ENCODE measurements at regions not wholly inside any gene's neighbourhood (a gene's known extent, or its start where the extent isn't known, plus 50 kb on each side); places are given as distances from the start of the nearest gene placed in this dataset.

DNA sequence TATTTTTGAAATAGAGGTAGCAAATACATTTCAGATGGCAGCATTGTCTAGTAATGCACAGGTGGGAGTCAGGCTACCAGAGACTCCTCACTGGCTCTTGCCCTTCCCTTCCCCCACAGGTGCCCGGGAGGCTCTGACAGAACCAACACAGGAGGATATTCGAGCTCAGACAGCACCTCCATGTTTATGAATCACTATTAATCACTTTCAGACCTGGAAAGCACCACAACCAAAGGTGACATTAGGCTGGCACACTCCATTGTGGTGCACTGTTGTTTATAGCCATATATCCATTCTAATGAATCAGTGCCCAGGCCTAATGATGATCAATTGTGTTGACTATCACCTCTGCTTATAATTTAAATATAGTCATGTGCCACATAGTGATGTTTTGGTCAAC, 107.8 kb upstream of the NAMPT start:
- no peak for DNase-seq
- TF ChIP-seq POLR2A (IDR thresholded peaks at IDR 0.05; ENCODE audit: low read length) (no peak), GATA1 (IDR thresholded peaks at IDR 0.05; ENCODE audit: low read depth, low read length) (no peak)

DNA sequence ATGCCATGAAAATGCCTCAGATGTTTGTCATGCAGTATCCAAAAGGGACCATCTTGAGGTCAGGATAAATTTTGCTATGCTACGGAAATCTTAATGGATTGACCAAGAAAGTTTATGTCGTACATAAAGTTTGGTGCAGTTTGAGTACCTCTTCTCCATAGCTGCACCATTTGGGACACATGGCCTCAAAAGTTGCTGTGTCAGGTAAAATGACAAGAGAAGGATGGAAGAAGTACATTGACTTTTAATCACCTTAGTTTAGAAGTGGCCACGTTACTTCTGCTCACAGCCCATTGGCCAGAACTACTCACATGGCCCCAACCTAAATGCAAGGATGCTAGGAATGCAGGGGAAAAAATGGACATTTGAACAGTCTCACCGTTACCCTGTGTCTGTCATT, 107.4 kb upstream of the NAMPT start:
- DNase-seq = no peak
- TF ChIP-seq POLR2A (IDR thresholded peaks at IDR 0.05; ENCODE audit: low read length) = no peak
- no peak for TF ChIP-seq GATA1 (IDR thresholded peaks at IDR 0.05; ENCODE audit: low read depth, low read length)

DNA sequence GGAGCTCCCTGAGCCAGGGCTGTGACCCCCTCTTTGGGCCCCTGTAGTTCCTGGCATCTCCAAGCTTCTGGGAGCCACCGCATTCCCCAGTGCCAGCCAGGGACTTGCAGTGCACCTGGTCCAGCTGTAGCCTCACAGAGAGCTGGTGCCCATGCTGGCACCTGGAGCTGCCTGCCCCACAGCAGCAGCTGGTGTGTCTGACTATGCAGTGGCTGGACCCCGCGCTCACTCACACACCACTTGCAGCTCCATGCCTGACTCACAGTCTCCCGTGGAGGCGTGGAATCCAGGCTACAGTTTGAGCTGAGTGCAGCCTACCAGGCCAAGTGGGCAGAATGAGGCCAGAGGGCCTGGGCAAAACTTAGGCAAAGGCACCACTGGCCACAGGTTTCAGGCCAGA, 102.2 kb upstream of the NAMPT start:
- no peak for DNase-seq

DNA sequence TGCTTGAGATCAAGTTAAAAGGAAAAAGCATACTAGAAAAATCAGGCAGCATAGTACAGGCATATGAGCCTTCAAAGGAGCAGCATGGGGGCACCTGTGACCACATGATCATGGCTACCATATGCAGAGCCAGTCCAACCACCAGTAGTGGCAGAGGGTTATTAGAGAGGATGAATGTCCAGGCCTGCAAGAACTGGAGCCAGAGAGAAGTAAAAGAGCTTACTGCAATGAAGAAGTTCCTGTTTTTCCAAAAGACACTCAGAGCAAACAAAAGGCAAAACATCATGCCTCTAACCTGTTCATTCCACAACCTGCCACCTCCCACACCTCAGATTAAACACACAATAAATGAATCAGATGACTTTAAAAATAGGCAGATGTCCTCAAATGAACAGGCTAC, 99.6 kb upstream of the NAMPT start:
- TF ChIP-seq GATA1 (IDR thresholded peaks at IDR 0.05; ENCODE audit: low read depth, low read length) = no peak
- DNase-seq = no peak

More for the DNA sequence above, 102.2 kb upstream of the NAMPT start:
- TF ChIP-seq GATA1 (IDR thresholded peaks at IDR 0.05; ENCODE audit: low read depth, low read length) (no peak), POLR2A (IDR thresholded peaks at IDR 0.05; ENCODE audit: low read length) (no peak)

DNA sequence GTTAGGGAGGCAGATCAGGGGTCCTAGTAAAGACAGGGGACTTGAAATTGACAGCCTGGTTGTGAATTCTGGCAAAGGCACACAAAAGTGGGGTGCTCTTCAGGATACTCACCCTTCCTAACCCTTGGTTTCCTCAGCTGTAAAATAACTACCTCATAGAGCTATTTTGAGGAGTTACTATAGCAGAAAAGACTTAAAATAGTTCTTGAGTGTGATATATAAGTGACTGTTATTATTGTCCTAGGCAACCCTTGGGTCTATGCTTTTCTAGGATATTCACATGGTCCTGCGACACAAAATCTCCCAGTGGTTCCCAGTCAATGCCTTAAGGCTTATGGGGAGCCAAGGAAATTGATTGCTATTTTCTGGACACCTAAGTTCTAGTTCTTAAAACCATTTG, 98.1 kb upstream of the NAMPT start:
- DNase-seq = no peak
- TF ChIP-seq POLR2A (IDR thresholded peaks at IDR 0.05; ENCODE audit: low read length) (no peak), GATA1 (IDR thresholded peaks at IDR 0.05; ENCODE audit: low read depth, low read length) (no peak)

DNA sequence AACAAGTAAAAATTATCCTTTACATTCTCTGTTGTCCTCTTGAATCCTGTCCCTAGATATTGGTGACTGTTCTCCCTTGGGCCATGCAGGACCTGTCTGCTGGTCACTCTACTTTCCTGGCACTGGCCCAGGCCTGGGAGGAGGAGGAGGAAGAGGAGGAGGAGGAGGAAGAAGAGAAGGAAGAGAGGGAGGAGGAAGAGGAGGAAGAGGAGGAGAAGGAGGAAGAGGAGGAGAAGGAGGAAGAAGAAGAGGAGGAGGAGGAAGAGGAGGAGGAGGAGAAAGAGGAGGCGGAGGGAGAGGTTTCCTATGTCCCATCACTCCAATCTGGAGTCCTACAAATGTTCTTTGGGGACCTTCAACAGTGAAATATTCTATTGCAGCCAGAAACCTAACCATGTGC, 97.3 kb upstream of the NAMPT start:
- no peak for DNase-seq
- TF ChIP-seq GATA1 (IDR thresholded peaks at IDR 0.05; ENCODE audit: low read depth, low read length) (no peak), POLR2A (IDR thresholded peaks at IDR 0.05; ENCODE audit: low read length) (no peak)

DNA sequence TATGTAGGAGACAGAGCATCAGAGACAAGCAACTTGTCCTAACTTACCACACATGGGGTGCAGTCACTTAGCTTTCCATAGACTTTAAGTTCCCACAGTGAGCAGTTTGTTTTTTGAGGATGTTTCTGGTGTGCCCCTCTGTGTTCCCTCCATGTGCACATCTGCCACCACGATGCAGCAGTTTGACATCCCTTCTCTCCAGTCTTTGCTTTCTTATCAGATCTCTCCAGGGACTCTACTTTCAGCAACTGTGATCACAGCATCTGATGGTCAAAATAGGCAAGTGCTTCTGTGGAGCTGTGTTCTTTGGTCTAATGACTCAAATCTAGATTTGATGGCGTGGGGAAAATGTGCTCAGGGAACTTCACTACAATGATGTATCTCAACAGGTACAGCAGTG, 96.5 kb upstream of the NAMPT start:
- TF ChIP-seq GATA1 (IDR thresholded peaks at IDR 0.05; ENCODE audit: low read depth, low read length) = no peak
- no peak for TF ChIP-seq POLR2A (IDR thresholded peaks at IDR 0.05; ENCODE audit: low read length)
- DNase-seq = no peak

DNA sequence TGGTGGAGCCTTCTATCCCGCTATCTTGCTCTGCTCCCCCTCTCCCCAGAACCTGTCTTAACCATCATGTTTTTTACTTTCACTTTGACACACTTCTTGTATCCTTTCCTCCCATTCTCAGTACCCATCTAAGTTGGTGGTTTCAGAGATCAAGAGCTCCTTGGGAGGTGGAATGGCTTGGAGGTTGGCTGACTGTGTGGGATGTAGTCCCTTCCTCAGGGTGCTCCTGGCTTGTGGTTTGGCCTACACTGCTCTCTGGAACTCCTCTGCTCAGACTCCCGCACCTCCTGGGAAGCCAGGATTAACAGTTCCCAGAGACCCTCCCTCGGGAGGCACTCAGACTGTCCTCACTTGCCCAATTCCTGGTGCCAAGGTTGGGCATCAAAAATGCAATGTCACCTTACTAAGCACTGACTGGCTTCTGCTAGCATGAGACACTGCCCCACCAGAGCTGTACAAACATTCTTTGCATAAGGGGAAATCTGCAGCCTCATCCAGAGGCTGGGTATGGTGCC, 93.1 kb upstream of the NAMPT start:
- no peak for DNase-seq
- no peak for TF ChIP-seq POLR2A (IDR thresholded peaks at IDR 0.05; ENCODE audit: low read length)
- TF ChIP-seq GATA1 (IDR thresholded peaks at IDR 0.05; ENCODE audit: low read depth, low read length) = no peak

DNA sequence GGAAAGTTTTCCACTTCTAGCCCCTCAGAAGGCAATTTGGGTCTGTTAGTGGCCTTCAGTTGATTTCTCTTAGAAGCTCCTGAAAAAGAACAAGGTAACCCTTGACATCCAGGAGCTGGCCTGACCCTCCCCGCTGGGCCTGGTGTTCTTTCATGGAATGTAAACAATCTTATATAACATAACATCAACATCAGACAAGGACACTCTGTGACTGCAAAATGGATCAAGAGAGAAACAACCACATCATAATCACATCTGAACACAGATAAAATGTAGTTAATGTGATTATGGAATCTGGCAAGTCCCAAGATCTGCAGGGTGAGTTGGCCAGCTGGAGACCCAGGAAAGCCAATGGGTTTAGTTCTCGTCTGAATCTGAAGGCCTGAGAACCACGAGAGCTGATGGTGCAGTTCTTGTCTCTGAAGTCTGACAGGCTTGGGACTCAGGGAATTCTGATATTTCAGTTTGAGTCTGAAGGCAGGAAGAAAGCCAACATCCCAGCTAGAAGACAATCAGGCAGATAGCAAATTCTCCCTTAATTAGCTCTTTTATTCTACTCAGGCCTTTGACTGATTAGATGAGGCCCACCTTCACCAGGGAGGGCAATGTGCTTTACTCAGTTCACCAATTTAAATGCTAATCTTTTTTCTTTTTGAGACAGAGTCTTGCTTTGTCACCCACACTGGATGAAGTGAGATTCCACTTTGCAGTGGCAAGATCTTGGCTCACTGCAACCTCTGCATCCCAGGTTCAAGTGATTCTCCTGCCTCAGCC, 91.4 kb upstream of the NAMPT start:
- TF ChIP-seq POLR2A (IDR thresholded peaks at IDR 0.05; ENCODE audit: low read length) (no peak), GATA1 (IDR thresholded peaks at IDR 0.05; ENCODE audit: low read depth, low read length) (no peak)
- DNase-seq = no peak

DNA sequence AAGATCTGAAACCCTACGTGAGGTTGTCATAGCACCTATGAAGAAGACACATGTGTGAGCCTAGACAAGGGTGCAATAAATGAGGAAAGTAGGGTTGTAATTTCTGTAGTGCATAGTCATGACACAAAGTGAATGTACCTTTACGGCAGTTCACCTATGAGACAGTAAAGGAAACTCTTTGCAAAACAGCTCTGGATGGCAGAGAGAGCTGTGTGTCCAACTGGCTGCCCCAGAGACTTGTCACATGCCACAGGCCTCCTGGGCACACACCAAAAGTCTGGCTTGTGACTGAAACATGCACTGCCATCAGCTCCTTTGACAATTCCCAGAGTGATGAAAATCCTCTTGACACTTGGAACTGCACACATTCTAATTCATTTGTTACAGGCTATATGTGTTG, 90.7 kb upstream of the NAMPT start:
- no peak for DNase-seq
- no peak for TF ChIP-seq POLR2A (IDR thresholded peaks at IDR 0.05; ENCODE audit: low read length)
- TF ChIP-seq GATA1 (IDR thresholded peaks at IDR 0.05; ENCODE audit: low read depth, low read length) = no peak

DNA sequence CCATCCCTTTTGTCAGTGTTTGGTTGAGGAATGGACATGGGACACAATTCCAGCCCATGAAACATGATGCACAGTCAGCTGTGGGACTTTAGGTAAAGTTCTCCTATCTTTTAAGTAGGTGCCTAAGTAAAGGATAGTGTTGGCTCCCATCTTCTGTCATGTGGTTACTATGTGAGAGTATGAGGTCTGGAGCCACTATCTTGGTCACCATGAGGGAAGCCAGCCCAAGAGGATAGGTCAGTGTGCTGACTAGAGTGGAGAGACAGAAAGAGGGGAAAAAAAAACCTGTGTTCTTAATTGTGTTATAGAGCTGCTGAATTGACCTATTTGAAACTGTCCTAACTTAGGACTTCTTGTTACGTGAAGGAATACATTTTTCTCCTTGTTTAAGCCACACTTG, 89.7 kb upstream of the NAMPT start:
- no peak for TF ChIP-seq POLR2A (IDR thresholded peaks at IDR 0.05; ENCODE audit: low read length)
- TF ChIP-seq GATA1 (IDR thresholded peaks at IDR 0.05; ENCODE audit: low read depth, low read length) = no peak
- DNase-seq = no peak

DNA sequence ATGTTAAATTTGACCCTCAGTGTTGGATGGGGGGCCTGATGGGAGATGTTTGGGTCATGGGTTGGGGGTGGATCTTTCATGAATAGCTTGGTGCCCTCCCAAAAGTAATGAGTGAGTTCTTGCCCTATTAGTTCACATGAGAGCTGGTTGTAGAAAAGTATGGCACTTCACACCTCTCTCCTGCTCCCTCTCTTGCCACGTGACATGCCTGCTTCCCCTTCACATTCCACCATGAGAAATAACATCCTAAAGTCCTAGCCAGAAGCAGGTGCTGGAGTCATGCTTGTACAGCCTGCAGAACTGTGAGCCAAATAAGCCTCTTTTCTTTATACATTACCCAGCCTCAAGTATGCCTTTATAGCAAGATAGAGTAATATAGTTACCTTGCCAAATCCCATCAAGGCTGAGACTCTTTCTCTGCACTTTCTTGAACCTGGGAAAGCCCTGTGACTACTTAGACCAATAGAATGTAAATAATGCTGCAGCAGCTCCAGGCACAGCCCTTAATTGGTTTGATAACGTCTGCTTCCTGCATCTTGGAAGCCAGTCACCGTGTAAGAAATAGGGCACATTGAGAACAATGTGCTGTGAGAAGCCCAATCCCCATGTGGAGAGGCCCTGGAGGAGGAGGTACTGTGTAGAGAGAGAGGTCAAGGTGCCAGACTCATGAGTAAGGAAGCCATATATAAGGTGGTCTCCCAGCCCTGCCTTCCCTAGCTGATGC, 88.0 kb upstream of the NAMPT start:
- no peak for DNase-seq
- TF ChIP-seq POLR2A (IDR thresholded peaks at IDR 0.05; ENCODE audit: low read length) = no peak
- TF ChIP-seq GATA1 (IDR thresholded peaks at IDR 0.05; ENCODE audit: low read depth, low read length) = no peak

DNA sequence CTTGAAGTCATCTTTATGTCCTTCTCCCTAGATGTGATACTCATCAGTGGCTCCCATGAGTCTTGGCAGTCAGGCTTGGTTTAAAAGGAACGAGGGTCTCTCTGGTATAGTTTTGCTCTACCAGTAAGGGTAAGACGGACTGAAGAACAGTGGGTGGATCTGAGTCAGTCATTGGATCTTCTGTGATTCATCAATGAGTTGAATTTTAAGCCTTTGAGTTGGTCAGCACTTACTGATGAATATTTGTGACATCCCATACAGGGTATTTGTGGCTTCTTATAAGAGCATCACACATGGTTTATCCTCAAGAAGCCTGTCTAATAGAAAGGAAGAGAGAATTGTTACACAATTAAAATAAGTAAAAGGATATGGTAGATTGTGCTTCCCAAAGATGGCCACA, 87.3 kb upstream of the NAMPT start:
- TF ChIP-seq POLR2A (IDR thresholded peaks at IDR 0.05; ENCODE audit: low read length) (no peak), GATA1 (IDR thresholded peaks at IDR 0.05; ENCODE audit: low read depth, low read length) (no peak)
- no peak for DNase-seq

DNA sequence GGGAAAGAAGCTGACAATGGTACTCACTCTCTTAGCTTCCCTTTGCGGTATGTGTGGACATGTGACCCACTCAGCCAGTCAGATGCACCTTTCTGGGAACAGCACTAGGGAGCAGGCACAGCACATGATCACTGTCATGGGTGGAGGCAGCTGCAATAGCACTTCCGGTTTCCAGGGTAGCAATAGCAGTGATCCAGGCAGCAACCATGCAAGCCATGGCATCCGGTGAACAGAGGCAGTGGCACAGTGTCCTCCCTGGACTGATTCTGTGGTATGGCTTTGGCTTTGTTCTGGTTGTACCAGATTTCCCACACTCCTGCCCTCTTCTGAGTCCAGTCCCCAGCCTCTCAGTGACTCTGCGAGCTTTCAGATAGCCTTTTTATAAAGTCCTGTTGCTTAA, 86.8 kb upstream of the NAMPT start:
- TF ChIP-seq POLR2A (IDR thresholded peaks at IDR 0.05; ENCODE audit: low read length) = no peak
- no peak for TF ChIP-seq GATA1 (IDR thresholded peaks at IDR 0.05; ENCODE audit: low read depth, low read length)
- peak; percentile 9 to 22 for DNase-seq

DNA sequence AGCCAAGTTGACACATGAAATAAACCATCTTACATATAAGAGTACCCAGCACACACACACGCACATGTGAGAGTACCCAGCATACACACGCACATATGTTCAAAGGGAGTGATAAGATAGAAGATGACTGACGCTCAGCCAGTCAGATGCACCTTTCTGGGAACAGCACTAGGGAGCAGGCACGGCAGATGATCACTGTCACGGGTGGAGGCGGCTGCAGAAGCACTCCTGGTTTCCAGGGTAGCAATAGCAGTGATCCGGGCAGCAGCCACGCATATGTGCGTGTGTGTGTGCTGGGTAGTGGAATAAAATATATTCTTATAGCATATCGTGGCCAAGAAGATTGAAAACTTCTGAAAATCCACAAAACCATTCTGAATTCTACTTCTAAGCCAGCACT, 85.8 kb upstream of the NAMPT start:
- no peak for DNase-seq
- TF ChIP-seq GATA1 (IDR thresholded peaks at IDR 0.05; ENCODE audit: low read depth, low read length) (no peak), POLR2A (IDR thresholded peaks at IDR 0.05; ENCODE audit: low read length) (no peak)

Measured in erythroblast (primary cell).